Lower leg skin (tissue), 4 donors: ENCODE measurements at regions not wholly inside any gene's neighbourhood (a gene's known extent, or its start where the extent isn't known, plus 50 kb on each side); places are given as distances from the start of the nearest gene placed in this dataset.

Experiments used
- DNase-seq, 2 donors: peaks; one replicate each; pipeline ENCODE4 v3.0.0-alpha.2; 2019; ENCODE audit warnings: low spot score in 2 of 2
- H3K4me3 ChIP-seq: fragments of 200-600 bp; sonication (generic); 2 replicates; pipeline ENCODE4 v1.5.1; 2017; ENCODE audit warnings: mild to moderate bottlenecking, low read depth; ENCODE audit not compliant: poor library complexity, severe bottlenecking
- POLR2A ChIP-seq, 2 donors: fragments of 450-650 bp; IDR thresholded peaks; one replicate each; pipeline ENCODE4 v1.6.1; 2016 to 2017; ENCODE audit warnings: antibody characterized with exemption in 2 of 2, mild to moderate bottlenecking in 1 of 2, moderate library complexity in 1 of 2
- WGBS, 2 donors: methylation state at CpG; one replicate each; pipeline ENCODE4 v1.1.5; 2018; 5-methylcytosine and 5-hydroxymethylcytosine counted together
- intact Hi-C: fragments of 100-400 bp; cut with DNase I; formaldehyde crosslinking; loops from one replicate; pipeline ENCODE4 v1.15.0; 2023; ENCODE audit warnings: low total_unique reads
- TF ChIP-seq, protein P1 (sequence below), 3 donors: fragments of 450-650 bp; IDR thresholded peaks; one replicate each; pipeline ENCODE4 v1.5.1; 2016; ENCODE audit warnings: antibody characterized with exemption in 3 of 3, mild to moderate bottlenecking in 3 of 3, moderate library complexity in 2 of 3

DNA sequence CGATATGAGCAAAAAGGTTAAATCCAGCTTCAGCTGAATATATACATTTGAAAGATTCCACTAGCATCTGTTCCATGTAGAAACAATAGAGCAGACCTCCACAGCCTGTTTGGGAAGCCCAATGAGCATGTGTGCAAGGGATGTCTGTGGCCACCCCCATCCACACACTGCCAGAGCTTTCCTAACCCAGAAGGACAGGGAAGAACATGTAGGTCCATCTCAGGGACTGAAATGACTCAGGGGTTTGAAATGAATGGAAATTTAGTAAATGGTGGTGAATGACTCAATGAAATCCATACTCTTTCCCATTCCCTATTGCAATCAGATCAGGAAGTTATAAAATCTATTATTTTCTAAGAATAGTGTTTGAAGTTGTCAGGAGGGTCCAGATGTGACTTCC is 397.2 kb downstream of the DUSP10 start:
- intact Hi-C loops: no loop called here
- DNase-seq: peak in 1 of 2 donors; percentile 16
- WGBS, 2 donors: 81% methylated on average over 1 of the region's 1 CpG
- no peak for TF ChIP-seq POLR2A (IDR thresholded peaks at IDR 0.05)
- H3K4me3 ChIP-seq: no peak overlapping the region

DNA sequence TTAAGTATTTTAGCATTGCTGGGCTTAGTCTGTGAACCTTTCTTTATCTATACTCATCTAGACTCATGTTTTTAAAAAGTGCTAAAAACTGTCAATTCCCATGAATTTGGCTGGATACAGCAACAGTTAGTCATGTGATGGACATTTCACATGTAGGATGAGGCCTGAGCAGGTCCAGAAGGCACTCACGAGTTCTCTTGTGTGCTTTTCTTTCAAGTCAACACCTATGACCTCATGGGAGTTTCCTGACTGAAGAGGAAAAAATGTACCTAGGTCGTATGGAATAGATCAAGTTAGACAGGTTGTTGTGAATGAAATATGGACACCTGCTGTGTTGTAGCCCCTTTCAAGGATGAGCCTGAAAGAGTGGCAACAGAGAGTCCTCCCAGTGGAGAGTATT is 394.2 kb downstream of the DUSP10 start:
- DNase-seq: no peak
- TF ChIP-seq, protein P1, sequence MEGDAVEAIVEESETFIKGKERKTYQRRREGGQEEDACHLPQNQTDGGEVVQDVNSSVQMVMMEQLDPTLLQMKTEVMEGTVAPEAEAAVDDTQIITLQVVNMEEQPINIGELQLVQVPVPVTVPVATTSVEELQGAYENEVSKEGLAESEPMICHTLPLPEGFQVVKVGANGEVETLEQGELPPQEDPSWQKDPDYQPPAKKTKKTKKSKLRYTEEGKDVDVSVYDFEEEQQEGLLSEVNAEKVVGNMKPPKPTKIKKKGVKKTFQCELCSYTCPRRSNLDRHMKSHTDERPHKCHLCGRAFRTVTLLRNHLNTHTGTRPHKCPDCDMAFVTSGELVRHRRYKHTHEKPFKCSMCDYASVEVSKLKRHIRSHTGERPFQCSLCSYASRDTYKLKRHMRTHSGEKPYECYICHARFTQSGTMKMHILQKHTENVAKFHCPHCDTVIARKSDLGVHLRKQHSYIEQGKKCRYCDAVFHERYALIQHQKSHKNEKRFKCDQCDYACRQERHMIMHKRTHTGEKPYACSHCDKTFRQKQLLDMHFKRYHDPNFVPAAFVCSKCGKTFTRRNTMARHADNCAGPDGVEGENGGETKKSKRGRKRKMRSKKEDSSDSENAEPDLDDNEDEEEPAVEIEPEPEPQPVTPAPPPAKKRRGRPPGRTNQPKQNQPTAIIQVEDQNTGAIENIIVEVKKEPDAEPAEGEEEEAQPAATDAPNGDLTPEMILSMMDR (IDR thresholded peaks at IDR 0.05): no peak
- TF ChIP-seq POLR2A (IDR thresholded peaks at IDR 0.05): no peak
- no peak overlapping the region for H3K4me3 ChIP-seq
- intact Hi-C loops: no loop called here
- WGBS, 2 donors: 40 to 70% methylated on average over 2 of the region's 2 CpGs

DNA sequence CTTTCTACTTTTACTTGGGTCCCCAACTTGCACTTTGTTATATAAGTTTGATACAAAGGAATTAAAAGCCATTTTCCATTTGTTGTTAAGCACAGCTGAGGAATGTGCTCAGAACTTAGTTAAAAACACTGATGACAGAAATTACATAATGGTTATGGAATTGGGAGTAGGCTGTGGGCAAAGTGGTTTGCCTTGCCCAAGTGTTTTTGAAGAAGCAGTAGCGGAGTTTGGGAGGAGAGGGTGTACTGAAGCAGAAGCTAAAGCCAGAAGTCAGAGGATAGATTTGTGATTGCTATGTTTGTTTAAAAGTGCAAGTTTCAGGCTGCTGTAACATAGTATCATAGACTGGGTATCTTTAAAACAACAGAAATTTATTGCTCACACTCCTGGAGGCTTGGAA is 391.8 kb downstream of the DUSP10 start:
- 74 to 79% methylated on average over 1 of the region's 1 CpG for WGBS, 2 donors
- intact Hi-C loops: no loop called here

DNA sequence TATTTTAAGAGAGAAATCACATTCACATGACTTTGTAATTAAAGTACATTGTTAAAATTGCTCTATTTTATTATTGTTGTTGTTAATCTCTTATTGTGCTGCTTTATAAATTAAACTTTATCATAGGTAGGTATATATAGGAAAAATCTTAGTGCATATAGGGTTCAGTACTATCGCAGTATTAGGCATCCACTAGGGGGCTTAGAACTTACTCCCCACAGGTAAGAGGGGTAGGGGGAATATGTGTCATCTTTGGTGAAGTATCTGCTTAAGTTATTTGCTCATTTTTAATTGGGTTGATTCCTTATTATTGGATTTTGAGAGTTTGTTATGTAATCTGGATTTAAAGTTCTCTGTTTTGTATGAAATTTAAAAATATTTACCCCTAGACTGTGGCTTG is 385.2 kb downstream of the DUSP10 start:
- TF ChIP-seq, protein P1 (IDR thresholded peaks at IDR 0.05): no peak
- no peak for TF ChIP-seq POLR2A (IDR thresholded peaks at IDR 0.05)
- intact Hi-C loops: no loop called here

More for the DNA sequence above, 391.8 kb downstream of the DUSP10 start:
- no peak for TF ChIP-seq POLR2A (IDR thresholded peaks at IDR 0.05)
- TF ChIP-seq, protein P1 (IDR thresholded peaks at IDR 0.05): no peak
- H3K4me3 ChIP-seq: no peak overlapping the region
- DNase-seq: no peak

DNA sequence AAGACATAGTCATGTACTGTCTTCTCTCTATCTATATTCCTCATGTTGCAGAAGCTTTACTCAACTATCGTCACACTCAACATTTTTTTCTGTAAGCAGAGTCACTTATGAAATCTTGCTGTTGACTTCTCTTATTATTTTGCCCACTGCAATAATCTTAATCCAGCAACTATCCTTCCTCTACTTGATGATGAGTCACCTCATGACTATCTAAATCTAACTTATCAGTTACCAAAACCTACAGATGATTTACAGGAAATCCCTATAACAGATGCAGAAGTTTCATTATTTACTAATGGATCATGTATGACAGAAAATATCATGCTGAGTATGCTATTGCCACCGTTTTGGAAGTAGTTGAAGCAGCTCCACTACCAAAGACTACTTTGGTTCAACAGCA is 378.9 kb downstream of the DUSP10 start:
- DNase-seq: no peak
- TF ChIP-seq, protein P1 (IDR thresholded peaks at IDR 0.05): no peak
- TF ChIP-seq POLR2A (IDR thresholded peaks at IDR 0.05): no peak
- WGBS, 2 donors: 81% methylated on average over 2 of the region's 2 CpGs
- H3K4me3 ChIP-seq: no peak overlapping the region
- intact Hi-C loops: no loop called here

More for the DNA sequence above, 385.2 kb downstream of the DUSP10 start:
- DNase-seq: no peak
- H3K4me3 ChIP-seq: no peak overlapping the region
- 86 to 98% methylated on average over 1 of the region's 1 CpG for WGBS, 2 donors

DNA sequence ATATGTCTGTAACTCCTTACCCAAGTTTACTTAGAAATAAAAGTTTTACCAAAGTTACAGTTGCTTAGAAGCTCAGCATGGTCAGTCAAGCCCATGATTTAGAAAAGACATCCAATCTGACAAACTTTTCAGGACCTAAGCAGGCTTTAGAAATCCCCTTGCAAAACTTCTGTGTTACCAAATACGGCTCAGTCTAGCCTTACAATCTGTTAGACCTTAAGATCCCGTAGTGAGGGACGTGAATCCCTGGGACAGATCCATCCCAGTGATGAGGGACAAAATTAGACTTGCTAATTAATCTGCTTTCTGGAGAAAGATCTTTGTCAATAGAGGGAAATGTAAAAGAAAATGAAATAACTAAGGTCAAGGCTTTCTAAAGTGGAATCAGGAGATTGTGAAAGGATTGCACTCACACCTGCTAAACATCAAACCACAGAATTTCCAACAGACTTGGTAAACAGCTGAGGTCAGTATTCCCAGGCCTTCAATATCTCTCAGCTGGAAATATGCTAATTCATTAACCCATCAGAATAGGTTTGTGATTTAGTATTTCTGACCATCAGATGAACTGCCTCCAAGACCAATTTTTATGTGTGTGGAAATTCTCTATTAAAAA is 375.3 kb downstream of the DUSP10 start:
- H3K4me3 ChIP-seq: no peak overlapping the region
- TF ChIP-seq POLR2A (IDR thresholded peaks at IDR 0.05): no peak
- TF ChIP-seq, protein P1 (IDR thresholded peaks at IDR 0.05): no peak
- no peak for DNase-seq
- 76 to 81% methylated on average over 3 of the region's 3 CpGs for WGBS, 2 donors
- intact Hi-C loops: no loop called here
